Fibroblast of lung (primary cell): ENCODE measurements at regions not wholly inside any gene's neighbourhood (a gene's known extent, or its start where the extent isn't known, plus 50 kb on each side); places are given as distances from the start of the nearest gene placed in this dataset.

Experiments
- EZH2 ChIP-seq: IDR thresholded peaks from 2 replicates; pipeline ENCODE4 v1.5.1; 2012; ENCODE audit warnings: low read length, control low read depth, mild to moderate bottlenecking; ENCODE audit errors: missing control alignments
- TF ChIP-seq, protein P1 (sequence below), 2 donors: IDR thresholded peaks in 1 of 2; conservative IDR thresholded peaks in 1 of 2; 1 replicate in 1 of 2; 2 replicates in 1 of 2; pipeline ENCODE4 v1.5.1; 2011 to 2012; ENCODE audit warnings: low read length in 2 of 2, control low read depth in 1 of 2, inconsistent platforms in 1 of 2, low read depth in 1 of 2, mild to moderate bottlenecking in 1 of 2

DNA sequence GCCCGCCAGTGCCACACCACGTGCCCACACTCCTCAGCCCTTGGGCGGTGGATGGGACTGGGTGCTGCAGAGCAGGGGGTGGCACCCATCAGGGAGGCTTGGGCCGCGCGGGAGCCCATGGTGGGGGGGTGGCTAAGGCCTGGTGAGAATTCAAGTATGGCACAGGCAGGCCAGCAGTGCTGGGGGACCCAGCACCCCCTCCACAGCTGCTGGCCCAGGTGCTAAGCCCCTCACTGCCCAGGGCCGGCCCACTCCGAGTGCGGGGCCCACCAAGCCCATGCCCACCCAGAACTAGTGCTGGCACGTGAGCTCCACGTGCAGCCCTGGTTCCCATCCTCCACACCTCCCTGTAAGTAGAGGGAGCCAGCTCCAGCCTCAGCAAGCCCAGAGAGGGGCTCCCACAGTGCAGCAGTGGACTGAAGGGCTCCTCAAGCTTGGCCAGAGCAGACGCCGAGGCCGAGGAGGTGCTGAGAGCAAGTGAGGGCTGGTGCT lies 1091.1 kb upstream of the GJE1 start:
- TF ChIP-seq, protein P1, sequence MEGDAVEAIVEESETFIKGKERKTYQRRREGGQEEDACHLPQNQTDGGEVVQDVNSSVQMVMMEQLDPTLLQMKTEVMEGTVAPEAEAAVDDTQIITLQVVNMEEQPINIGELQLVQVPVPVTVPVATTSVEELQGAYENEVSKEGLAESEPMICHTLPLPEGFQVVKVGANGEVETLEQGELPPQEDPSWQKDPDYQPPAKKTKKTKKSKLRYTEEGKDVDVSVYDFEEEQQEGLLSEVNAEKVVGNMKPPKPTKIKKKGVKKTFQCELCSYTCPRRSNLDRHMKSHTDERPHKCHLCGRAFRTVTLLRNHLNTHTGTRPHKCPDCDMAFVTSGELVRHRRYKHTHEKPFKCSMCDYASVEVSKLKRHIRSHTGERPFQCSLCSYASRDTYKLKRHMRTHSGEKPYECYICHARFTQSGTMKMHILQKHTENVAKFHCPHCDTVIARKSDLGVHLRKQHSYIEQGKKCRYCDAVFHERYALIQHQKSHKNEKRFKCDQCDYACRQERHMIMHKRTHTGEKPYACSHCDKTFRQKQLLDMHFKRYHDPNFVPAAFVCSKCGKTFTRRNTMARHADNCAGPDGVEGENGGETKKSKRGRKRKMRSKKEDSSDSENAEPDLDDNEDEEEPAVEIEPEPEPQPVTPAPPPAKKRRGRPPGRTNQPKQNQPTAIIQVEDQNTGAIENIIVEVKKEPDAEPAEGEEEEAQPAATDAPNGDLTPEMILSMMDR (conservative IDR thresholded peaks at IDR 0.05 in 1 of 2, IDR thresholded peaks at IDR 0.05 in 1 of 2; ENCODE audit: low read depth in 1 of 2, low read length in 2 of 2), result no peak
- no peak for TF ChIP-seq EZH2
